ENCODE measurements at regions not wholly inside any gene's neighbourhood (a gene's known extent, or its start where the extent isn't known, plus 50 kb on each side); places are given as distances from the start of the nearest gene placed in this dataset.

DNA sequence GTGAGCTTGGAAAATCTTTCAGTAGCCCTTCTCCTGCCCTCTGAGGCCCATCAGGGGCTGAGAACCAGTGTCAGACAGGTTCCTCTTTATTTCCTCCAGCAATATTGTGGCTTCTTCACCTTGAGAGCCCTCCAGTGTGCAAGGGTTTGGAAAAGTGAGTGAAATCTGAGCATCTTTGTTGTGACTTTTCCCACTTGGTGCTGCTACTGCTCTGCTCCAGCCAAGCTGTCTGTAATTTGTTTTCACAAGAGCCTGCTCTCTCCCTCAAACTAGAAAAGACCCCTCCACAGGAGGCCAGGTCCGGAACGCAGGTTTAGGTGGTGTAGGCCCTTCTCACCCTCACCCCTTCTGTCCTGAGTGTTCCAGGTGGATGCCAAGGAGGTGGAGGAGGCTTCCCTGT is 57.4 kb upstream of the SPRY4 start:
- H3K9me3 Mint-ChIP-seq, result no peaks in the 10 kb centered on the region
- no peaks in the 10 kb centered on the region for H3K27me3 Mint-ChIP-seq
- no peak overlapping the region for H3K4me3 Mint-ChIP-seq
- H3K27ac Mint-ChIP-seq, result no peak overlapping the region
- no peaks in the 10 kb centered on the region for H3K36me3 Mint-ChIP-seq (ENCODE audit: low read depth)
- no peak for TF ChIP-seq CTCF (IDR thresholded peaks at IDR 0.05)
- peaks cover 4% of the 10 kb centered on the region for H3K4me1 Mint-ChIP-seq
- no peak for DNase-seq
- ChIA-PET POLR2A (no interaction called here), CTCF (no interaction called here)
- intact Hi-C loops (cut with micrococcal nuclease), result no loop called here
- no peak for ATAC-seq (ENCODE audit: low read depth)

GRCh38 chr5:142378737-142379634 is 54.2 kb upstream of the SPRY4 start:
- Mint-ChIP-seq H3K4me1 (peaks cover 4% of the 10 kb centered on the region), H3K27ac (no peak overlapping the region), H3K9me3 (no peaks in the 10 kb centered on the region), H3K4me3 (no peak overlapping the region), H3K27me3 (peaks cover 2% of the 10 kb centered on the region), H3K36me3 (ENCODE audit: low read depth) (no peaks in the 10 kb centered on the region)
- DNase-seq, result no peak
- ATAC-seq (ENCODE audit: low read depth), result no peak
- no peak for TF ChIP-seq CTCF (IDR thresholded peaks at IDR 0.05)
- intact Hi-C loops (cut with micrococcal nuclease), result no loop called here
- ChIA-PET POLR2A (no interaction called here), CTCF (no interaction called here)

DNA sequence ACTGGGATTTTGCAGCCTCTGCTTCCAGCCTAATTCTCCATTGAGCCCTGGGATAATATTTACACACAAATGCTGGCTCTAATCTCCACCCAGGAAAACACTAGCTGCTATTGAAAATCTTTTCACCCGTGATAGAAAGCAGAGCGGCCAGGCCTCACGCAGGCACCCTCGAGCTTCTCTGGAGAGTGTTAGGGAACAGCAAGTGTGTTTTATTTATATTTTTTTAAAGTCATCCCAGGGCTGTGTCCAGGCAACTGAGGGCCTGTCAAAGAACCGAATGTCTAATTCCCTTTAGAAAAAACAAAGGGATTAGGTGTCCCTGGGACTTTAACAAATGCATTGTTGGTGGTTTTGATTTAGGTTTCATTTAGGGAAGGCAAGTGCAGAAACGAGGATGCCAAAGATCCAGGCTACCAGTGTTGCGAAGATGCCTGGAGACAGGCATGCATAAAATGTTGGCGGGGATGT is 51.2 kb upstream of the SPRY4 start:
- H3K27ac Mint-ChIP-seq, result no peak overlapping the region
- H3K9me3 Mint-ChIP-seq, result no peaks in the 10 kb centered on the region
- H3K27me3 Mint-ChIP-seq, result peaks cover 2% of the 10 kb centered on the region
- ChIA-PET CTCF (no interaction called here), POLR2A (no interaction called here)
- ATAC-seq (ENCODE audit: low read depth), result no peak
- H3K4me3 Mint-ChIP-seq, result no peak overlapping the region
- intact Hi-C loops (cut with micrococcal nuclease), result no loop called here
- DNase-seq, result no peak
- TF ChIP-seq CTCF (IDR thresholded peaks at IDR 0.05), result no peak
- no peaks in the 10 kb centered on the region for H3K36me3 Mint-ChIP-seq (ENCODE audit: low read depth)
- H3K4me1 Mint-ChIP-seq, result peaks cover 4% of the 10 kb centered on the region

Measured in activated B cell treated with CpG ODN at 0.5 μM for 24 hours (primary cell).